Left ventricle myocardium inferior (tissue), 1 donor: ENCODE measurements at regions not wholly inside any gene's neighbourhood (a gene's known extent, or its start where the extent isn't known, plus 50 kb on each side); places are given as distances from the start of the nearest gene placed in this dataset.

Experiments
- DNase-seq: peaks from one replicate; pipeline ENCODE4 v3.0.0-alpha.2; 2020
- H3K27ac ChIP-seq: fragments of 200-600 bp; replicated peaks from 2 replicates; pipeline ENCODE4 v1.8.0; 2021
- H3K27me3 ChIP-seq: fragments of 200-600 bp; 2 replicates; pipeline ENCODE4 v1.8.0; 2021; ENCODE audit warnings: low read depth
- H3K36me3 ChIP-seq: fragments of 200-600 bp; 2 replicates; pipeline ENCODE4 v1.8.0; 2021
- H3K4me1 ChIP-seq: fragments of 200-600 bp; 2 replicates; pipeline ENCODE4 v1.8.0; 2021
- H3K4me3 ChIP-seq: fragments of 200-600 bp; 2 replicates; pipeline ENCODE4 v1.8.0; 2021; ENCODE audit warnings: mild to moderate bottlenecking, moderate library complexity
- H3K9me3 ChIP-seq: fragments of 200-600 bp; replicated peaks from 2 replicates; pipeline ENCODE4 v1.8.0; 2021
- CTCF ChIP-seq: fragments of 200-600 bp; IDR thresholded peaks from 2 replicates; pipeline ENCODE4 v1.8.0; 2021; ENCODE audit warnings: antibody characterized with exemption, mild to moderate bottlenecking, borderline replicate concordance
- intact Hi-C: fragments of 100-400 bp; cut with micrococcal nuclease; formaldehyde crosslinking; loops from one replicate; pipeline ENCODE4 v1.11.0; 2022
- donor health status: DM: no; HTN: yes; CAD: no; lungs with severe emphysema.

- Histone ChIP-seq H3K27ac (no peak overlapping the region), H3K27me3 (peaks cover 76% of the 10 kb centered on the region), H3K4me1 (peaks cover 23% of the 10 kb centered on the region), H3K36me3 (no peaks in the 10 kb centered on the region), H3K4me3 (no peak overlapping the region), H3K9me3 (no peaks in the 10 kb centered on the region)
- intact Hi-C loops = loop anchor here (5.0 kb wide), 1 partner anchor 887 kb away; no protein-coding TSS in a partner anchor
- no peak for TF ChIP-seq CTCF
- DNase-seq = no peak
Observed at GRCh38 chr14:89029961-89030694, 205.7 kb downstream of the TTC8 start.

GRCh38 chr14:89030921-89031320, 206.5 kb downstream of the TTC8 start:
- no peak overlapping the region for H3K27ac ChIP-seq
- DNase-seq = no peak
- H3K4me1 ChIP-seq = peaks cover 16% of the 10 kb centered on the region
- no peaks in the 10 kb centered on the region for H3K9me3 ChIP-seq
- no peaks in the 10 kb centered on the region for H3K36me3 ChIP-seq
- no peak overlapping the region for H3K4me3 ChIP-seq
- intact Hi-C loops = loop anchor here (5.0 kb wide), 1 partner anchor 886 kb away; no protein-coding TSS in a partner anchor
- H3K27me3 ChIP-seq = peaks cover 75% of the 10 kb centered on the region
- TF ChIP-seq CTCF = no peak

- H3K27me3 ChIP-seq = peaks cover 64% of the 10 kb centered on the region
Observed at GRCh38 chr14:89032086-89032649, 207.7 kb downstream of the TTC8 start.

GRCh38 chr14:89033756-89034155, 209.3 kb downstream of the TTC8 start:
- no peak for TF ChIP-seq CTCF
- Histone ChIP-seq H3K4me1 (no peaks in the 10 kb centered on the region), H3K36me3 (no peaks in the 10 kb centered on the region), H3K27me3 (peaks cover 48% of the 10 kb centered on the region), H3K27ac (no peak overlapping the region), H3K4me3 (no peak overlapping the region), H3K9me3 (no peaks in the 10 kb centered on the region)
- intact Hi-C loops = loop anchor here (5.0 kb wide), 1 partner anchor 884 kb away; no protein-coding TSS in a partner anchor
- DNase-seq = no peak

More at GRCh38 chr14:89032086-89032649, 207.7 kb downstream of the TTC8 start:
- Histone ChIP-seq H3K4me3 (no peak overlapping the region), H3K36me3 (no peaks in the 10 kb centered on the region), H3K4me1 (peaks cover 6% of the 10 kb centered on the region), H3K9me3 (no peaks in the 10 kb centered on the region), H3K27ac (no peak overlapping the region)
- DNase-seq = no peak
- intact Hi-C loops = loop anchor here (5.0 kb wide), 1 partner anchor 885 kb away; no protein-coding TSS in a partner anchor
- no peak for TF ChIP-seq CTCF

GRCh38 chr14:89036371-89036770, 211.9 kb downstream of the TTC8 start:
- DNase-seq = no peak
- Histone ChIP-seq H3K4me1 (peaks cover 7% of the 10 kb centered on the region), H3K36me3 (no peaks in the 10 kb centered on the region), H3K4me3 (no peak overlapping the region), H3K27ac (no peak overlapping the region), H3K9me3 (no peaks in the 10 kb centered on the region), H3K27me3 (peaks cover 22% of the 10 kb centered on the region)
- intact Hi-C loops = no loop called here
- TF ChIP-seq CTCF = no peak
